Neural crest cell (in vitro differentiated cells): ENCODE measurements at regions not wholly inside any gene's neighbourhood (a gene's known extent, or its start where the extent isn't known, plus 50 kb on each side); places are given as distances from the start of the nearest gene placed in this dataset.

Source experiments
- DNase-seq: peaks from one replicate; pipeline ENCODE4 v3.0.0; 2021; ENCODE audit warnings: low read depth, mixed read lengths, low spot score
- H3K27ac Mint-ChIP-seq: one replicate; pipeline ENCODE4 v1.8.0; 2021; ENCODE audit warnings: mild to moderate bottlenecking, mixed read lengths; ENCODE audit not compliant: unreplicated experiment
- H3K27me3 Mint-ChIP-seq: 2 replicates; pipeline ENCODE4 v1.8.0; 2021; ENCODE audit warnings: low read depth, mild to moderate bottlenecking, mixed read lengths
- H3K36me3 Mint-ChIP-seq: 2 replicates; pipeline ENCODE4 v1.8.0; 2021; ENCODE audit warnings: low read depth, mild to moderate bottlenecking, mixed read lengths
- H3K4me1 Mint-ChIP-seq: 2 replicates; pipeline ENCODE4 v1.8.0; 2021; ENCODE audit warnings: mixed read lengths
- H3K4me3 Mint-ChIP-seq: one replicate; pipeline ENCODE4 v1.8.0; 2021; ENCODE audit warnings: mild to moderate bottlenecking, mixed read lengths
- H3K9me3 Mint-ChIP-seq: 2 replicates; pipeline ENCODE4 v1.8.0; 2021; ENCODE audit warnings: mixed read lengths
- CTCF ChIP-seq: fragments of 200-600 bp; sonication (generic); conservative IDR thresholded peaks from 2 replicates; pipeline ENCODE4 v1.5.0; 2021; ENCODE audit warnings: antibody characterized with exemption, mild to moderate bottlenecking

- TF ChIP-seq CTCF = no peak
- DNase-seq = no peak
- no peak overlapping the region for H3K27ac Mint-ChIP-seq
- H3K9me3 Mint-ChIP-seq = peaks cover 11% of the 10 kb centered on the region
- H3K27me3 Mint-ChIP-seq = no peaks in the 10 kb centered on the region
- H3K4me3 Mint-ChIP-seq = no peak overlapping the region
- peaks cover 8% of the 10 kb centered on the region for H3K36me3 Mint-ChIP-seq
- peaks cover 30% of the 10 kb centered on the region for H3K4me1 Mint-ChIP-seq
These were observed 68.0 kb upstream of the NRIP1 start for GRCh38 chr21:15132781-15133180.

DNA sequence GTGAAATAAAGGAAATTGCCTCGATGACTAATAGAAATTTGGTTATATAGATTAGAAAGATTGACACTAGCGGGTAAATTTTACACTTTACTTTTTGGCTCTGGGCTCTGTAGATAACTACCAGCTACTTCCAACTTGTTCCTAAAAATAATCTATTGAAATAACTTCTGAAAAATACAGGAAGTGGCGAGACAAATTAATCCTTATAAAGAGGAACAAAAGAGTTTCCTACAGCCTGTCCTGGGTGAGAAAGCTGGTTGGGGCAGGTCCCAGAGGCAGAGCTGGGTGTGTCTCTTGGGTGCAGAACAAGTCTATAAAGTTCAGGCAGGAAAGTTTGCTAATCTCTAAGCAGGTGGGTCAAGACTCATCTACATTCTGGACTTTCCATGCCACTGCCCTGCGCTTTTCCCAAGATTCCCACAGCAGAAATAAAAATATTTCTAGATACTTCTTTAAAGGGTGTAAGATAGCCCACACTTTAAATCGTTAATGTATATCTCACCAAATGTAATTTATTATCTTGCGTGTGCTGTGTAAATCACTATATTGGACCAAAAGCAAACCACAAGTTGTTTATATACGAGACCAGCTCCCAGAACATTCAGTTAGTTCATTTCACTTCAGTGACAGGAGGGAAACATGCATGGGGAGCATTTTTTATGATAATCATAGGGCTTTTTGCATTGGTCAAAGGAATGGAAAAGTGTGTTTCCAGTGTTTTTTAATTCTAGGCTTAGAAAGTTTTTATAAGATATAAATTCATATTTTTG is 70.1 kb upstream of the NRIP1 start:
- H3K4me1 Mint-ChIP-seq = peaks cover 48% of the 10 kb centered on the region
- H3K4me3 Mint-ChIP-seq = no peak overlapping the region
- no peak for DNase-seq
- H3K27ac Mint-ChIP-seq = no peak overlapping the region
- no peaks in the 10 kb centered on the region for H3K27me3 Mint-ChIP-seq
- no peak for TF ChIP-seq CTCF
- peaks cover 4% of the 10 kb centered on the region for H3K36me3 Mint-ChIP-seq
- H3K9me3 Mint-ChIP-seq = peaks cover 6% of the 10 kb centered on the region

- TF ChIP-seq CTCF = no peak
- Mint-ChIP-seq H3K27me3 (no peaks in the 10 kb centered on the region), H3K27ac (no peak overlapping the region), H3K36me3 (peaks cover 4% of the 10 kb centered on the region), H3K9me3 (peaks cover 6% of the 10 kb centered on the region), H3K4me1 (peaks cover 53% of the 10 kb centered on the region), H3K4me3 (no peak overlapping the region)
- no peak for DNase-seq
These were observed 71.2 kb upstream of the NRIP1 start for GRCh38 chr21:15135867-15136629.

GRCh38 chr21:15138490-15138889 is 73.7 kb upstream of the NRIP1 start:
- Mint-ChIP-seq H3K9me3 (peaks cover 3% of the 10 kb centered on the region), H3K4me3 (no peak overlapping the region), H3K4me1 (peaks cover 45% of the 10 kb centered on the region), H3K27me3 (no peaks in the 10 kb centered on the region), H3K27ac (no peak overlapping the region), H3K36me3 (no peaks in the 10 kb centered on the region)
- DNase-seq = no peak
- TF ChIP-seq CTCF = no peak

DNA sequence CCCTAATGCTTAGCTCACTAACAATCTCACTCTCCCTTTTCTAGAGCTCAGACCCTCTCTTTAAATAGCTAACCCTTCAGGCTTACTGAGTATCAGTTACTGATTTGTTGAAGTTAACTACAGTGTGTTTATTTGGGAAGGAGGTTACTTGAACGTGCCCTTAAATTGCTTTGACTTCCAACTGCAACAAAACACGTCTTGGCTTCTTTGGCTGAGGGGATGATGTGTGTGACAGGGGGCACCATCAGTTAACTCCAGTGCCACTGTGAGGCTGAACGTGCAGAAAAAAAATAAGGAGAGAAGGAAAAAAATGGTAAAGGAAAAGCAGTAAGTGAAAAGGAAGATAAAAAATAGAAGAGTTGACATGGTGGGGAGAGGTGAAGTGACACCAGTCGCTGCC is 75.1 kb upstream of the NRIP1 start:
- Mint-ChIP-seq H3K36me3 (no peaks in the 10 kb centered on the region), H3K4me1 (peaks cover 49% of the 10 kb centered on the region), H3K9me3 (peaks cover 3% of the 10 kb centered on the region), H3K27me3 (no peaks in the 10 kb centered on the region), H3K27ac (no peak overlapping the region), H3K4me3 (peak overlapping the region; percentile 39)
- no peak for TF ChIP-seq CTCF
- DNase-seq = no peak
